ENCODE measurements at regions not wholly inside any gene's neighbourhood (a gene's known extent, or its start where the extent isn't known, plus 50 kb on each side); places are given as distances from the start of the nearest gene placed in this dataset.
"Not testable (repeated sequence)": the region's sequence is repeated elsewhere in the genome, so short reads cannot be mapped to it uniquely, and the experiment has no call there.

- H3K27ac ChIP-seq: no peak overlapping the region
- H3K27me3 ChIP-seq: no peaks in the 10 kb centered on the region
- DNase-seq: no peak
- H3K4me3 ChIP-seq: no peak overlapping the region
- TF ChIP-seq CTCF (IDR thresholded peaks at IDR 0.05): no peak
- TF ChIP-seq POLR2A (IDR thresholded peaks at IDR 0.05): no peak
- no peak for TF ChIP-seq EP300 (IDR thresholded peaks at IDR 0.05; ENCODE audit: low read depth)
- no peak for TF ChIP-seq POLR2AphosphoS5 (IDR thresholded peaks at IDR 0.05)
- H3K36me3 ChIP-seq: no peaks in the 10 kb centered on the region
- intact Hi-C loops (cut with DNase I; ENCODE audit: low total_unique reads): no loop called here
- H3K9me3 ChIP-seq: no peaks in the 10 kb centered on the region
- no peaks in the 10 kb centered on the region for H3K4me1 ChIP-seq
- in situ Hi-C loops (cut with MboI; ENCODE audit: low pct_ligation_motif_present in 1 of 4, low pct_unique_long_range_greater_than_20kb in 1 of 4, low sequenced_read_pairs in 3 of 4): no loop called here
These were observed 85.3 kb upstream of the NUDT6 start for GRCh38 chr4:123007679-123008078.

- H3K27me3 ChIP-seq; H3K4me3 ChIP-seq; H3K27ac ChIP-seq; DNase-seq; in situ Hi-C loops (cut with MboI; ENCODE audit: low pct_ligation_motif_present in 1 of 4, low pct_unique_long_range_greater_than_20kb in 1 of 4, low sequenced_read_pairs in 3 of 4); H3K9me3 ChIP-seq; H3K36me3 ChIP-seq; H3K4me1 ChIP-seq; intact Hi-C loops (cut with DNase I; ENCODE audit: low total_unique reads): not testable (repeated sequence)
- 87 to 100% methylated on average over 3 to 12 of the region's 12 CpGs for WGBS, 2 donors (ENCODE audit: low coverage in 1 of 2)
These were observed 90.0 kb upstream of the NUDT6 start for GRCh38 chr4:123012416-123012815.

GRCh38 chr4:123014038-123014437, 91.6 kb upstream of the NUDT6 start:
- Histone ChIP-seq H3K4me1 (peaks cover 0 to 3% (median 0%) of the 10 kb centered on the region in 4 donors), H3K27ac (no peak overlapping the region), H3K9me3 (no peaks in the 10 kb centered on the region), H3K27me3 (no peaks in the 10 kb centered on the region), H3K4me3 (no peak overlapping the region), H3K36me3 (no peaks in the 10 kb centered on the region)
- intact Hi-C loops (cut with DNase I; ENCODE audit: low total_unique reads) (no loop called here), in situ Hi-C loops (cut with MboI; ENCODE audit: low pct_ligation_motif_present in 1 of 4, low pct_unique_long_range_greater_than_20kb in 1 of 4, low sequenced_read_pairs in 3 of 4) (no loop called here)
- TF ChIP-seq POLR2A (IDR thresholded peaks at IDR 0.05) (no peak), EP300 (IDR thresholded peaks at IDR 0.05; ENCODE audit: low read depth) (no peak), POLR2AphosphoS5 (IDR thresholded peaks at IDR 0.05) (no peak), CTCF (IDR thresholded peaks at IDR 0.05) (no peak)
- DNase-seq: no peak
- WGBS, 2 donors (ENCODE audit: low coverage in 1 of 2): 93 to 94% methylated on average over 1 of the region's 1 CpG

GRCh38 chr4:123017078-123017477, 94.7 kb upstream of the NUDT6 start:
- no peaks in the 10 kb centered on the region for H3K27me3 ChIP-seq
- in situ Hi-C loops (cut with MboI; ENCODE audit: low pct_ligation_motif_present in 1 of 4, low pct_unique_long_range_greater_than_20kb in 1 of 4, low sequenced_read_pairs in 3 of 4) (no loop called here), intact Hi-C loops (cut with DNase I; ENCODE audit: low total_unique reads) (no loop called here)
- no peak overlapping the region for H3K27ac ChIP-seq
- no peak overlapping the region for H3K4me3 ChIP-seq
- no peak for TF ChIP-seq POLR2A (IDR thresholded peaks at IDR 0.05)
- TF ChIP-seq EP300 (IDR thresholded peaks at IDR 0.05; ENCODE audit: low read depth): no peak
- no peak for TF ChIP-seq POLR2AphosphoS5 (IDR thresholded peaks at IDR 0.05)
- no peak for TF ChIP-seq CTCF (IDR thresholded peaks at IDR 0.05)
- 96% methylated on average over 6 of the region's 8 CpGs; no CpG with 5 or more reads in 1 of the 2 donors for WGBS, 2 donors (ENCODE audit: low coverage in 1 of 2)
- peaks cover 0 to 3% (median 0%) of the 10 kb centered on the region in 4 donors for H3K4me1 ChIP-seq
- no peaks in the 10 kb centered on the region for H3K36me3 ChIP-seq
- no peak for DNase-seq
- H3K9me3 ChIP-seq: no peaks in the 10 kb centered on the region

- WGBS, 2 donors (ENCODE audit: low coverage in 1 of 2): 67 to 68% methylated on average over 3 of the region's 3 CpGs
- intact Hi-C loops (cut with DNase I; ENCODE audit: low total_unique reads) (no loop called here), in situ Hi-C loops (cut with MboI; ENCODE audit: low pct_ligation_motif_present in 1 of 4, low pct_unique_long_range_greater_than_20kb in 1 of 4, low sequenced_read_pairs in 3 of 4) (no loop called here)
- H3K4me3 ChIP-seq: no peak overlapping the region
- no peaks in the 10 kb centered on the region for H3K27me3 ChIP-seq
- no peaks in the 10 kb centered on the region for H3K9me3 ChIP-seq
- TF ChIP-seq EP300 (IDR thresholded peaks at IDR 0.05; ENCODE audit: low read depth) (no peak), CTCF (IDR thresholded peaks at IDR 0.05) (no peak), POLR2AphosphoS5 (IDR thresholded peaks at IDR 0.05) (no peak), POLR2A (IDR thresholded peaks at IDR 0.05) (no peak)
- H3K36me3 ChIP-seq: no peaks in the 10 kb centered on the region
- H3K27ac ChIP-seq: no peak overlapping the region
- peaks cover 0 to 3% (median 0%) of the 10 kb centered on the region in 4 donors for H3K4me1 ChIP-seq
- no peak for DNase-seq
These were observed 95.4 kb upstream of the NUDT6 start for GRCh38 chr4:123017636-123018395.
